MM.1S (cell line): ENCODE measurements at regions not wholly inside any gene's neighbourhood (a gene's known extent, or its start where the extent isn't known, plus 50 kb on each side); places are given as distances from the start of the nearest gene placed in this dataset.

Experiments
- DNase-seq: peaks from one replicate; pipeline ENCODE4 v3.0.0-alpha.2; 2015
- H2AFZ ChIP-seq: fragments of 300-600 bp; sonication (generic); 2 replicates; pipeline ENCODE4 v1.6.0; 2016; ENCODE audit warnings: antibody characterized with exemption, low read length
- H3F3A ChIP-seq: fragments of 300-600 bp; sonication (generic); 2 replicates; pipeline ENCODE4 v1.6.1; 2016; ENCODE audit warnings: mild to moderate bottlenecking, antibody characterized with exemption, low read length, moderate library complexity, mixed read lengths; ENCODE audit not compliant: insufficient read depth
- H3K27ac ChIP-seq: fragments of 300-600 bp; sonication (generic); 2 replicates; pipeline ENCODE4 v1.5.1; 2016; ENCODE audit warnings: mild to moderate bottlenecking, low read length
- H3K27me3 ChIP-seq: fragments of 300-600 bp; sonication (generic); replicated peaks from 2 replicates; pipeline ENCODE4 v1.6.0; 2016; ENCODE audit warnings: low read length; ENCODE audit not compliant: insufficient read depth
- H3K36me3 ChIP-seq: fragments of 300-600 bp; sonication (generic); replicated peaks from 2 replicates; pipeline ENCODE4 v1.6.1; 2016; ENCODE audit warnings: mild to moderate bottlenecking, low read length, mixed read lengths; ENCODE audit not compliant: insufficient read depth
- H3K4me1 ChIP-seq: fragments of 300-600 bp; sonication (generic); 2 replicates; pipeline ENCODE4 v1.6.1; 2016; ENCODE audit warnings: low read length, mixed read lengths
- H3K4me2 ChIP-seq: fragments of 300-600 bp; sonication (generic); 2 replicates; pipeline ENCODE4 v1.6.0; 2016; ENCODE audit warnings: low read depth, low read length
- H3K4me3 ChIP-seq: fragments of 300-600 bp; sonication (generic); 2 replicates; pipeline ENCODE4 v1.5.1; 2016; ENCODE audit warnings: low read length, mixed read lengths
- H3K79me2 ChIP-seq: fragments of 300-600 bp; sonication (generic); 2 replicates; pipeline ENCODE4 v1.6.1; 2016; ENCODE audit warnings: mixed run types, low read length, mixed read lengths
- H3K9ac ChIP-seq: fragments of 300-600 bp; sonication (generic); 2 replicates; pipeline ENCODE4 v1.6.1; 2016; ENCODE audit warnings: low read length, mixed read lengths
- H3K9me2 ChIP-seq: fragments of 300-600 bp; sonication (generic); replicated peaks from 2 replicates; pipeline ENCODE4 v1.6.1; 2016; ENCODE audit warnings: mild to moderate bottlenecking, low read length, mixed read lengths; ENCODE audit not compliant: insufficient read depth
- H3K9me3 ChIP-seq: fragments of 300-600 bp; sonication (generic); replicated peaks from 2 replicates; pipeline ENCODE4 v1.6.1; 2016; ENCODE audit warnings: mild to moderate bottlenecking, low read length, mixed read lengths; ENCODE audit not compliant: insufficient read depth
- H4K20me1 ChIP-seq: fragments of 300-600 bp; sonication (generic); 2 replicates; pipeline ENCODE4 v1.6.1; 2016; ENCODE audit warnings: mild to moderate bottlenecking, low read length, moderate library complexity, mixed read lengths; ENCODE audit not compliant: insufficient read depth
- CTCF ChIP-seq: fragments of 300-600 bp; sonication (generic); IDR thresholded peaks from 2 replicates; pipeline ENCODE4 v1.5.1; 2016; ENCODE audit warnings: antibody characterized with exemption, low read length, mixed read lengths
- EZH2 ChIP-seq: fragments of 300-600 bp; sonication (generic); optimal IDR thresholded peaks from 2 replicates; pipeline ENCODE3; 2017; ENCODE audit warnings: low read depth, mild to moderate bottlenecking, antibody characterized with exemption, low read length, mixed read lengths
- EZH2phosphoT487 ChIP-seq: fragments of 300-600 bp; sonication (generic); IDR thresholded peaks from 2 replicates; pipeline ENCODE4 v1.6.1; 2018; ENCODE audit warnings: antibody characterized with exemption, low read length

- Histone ChIP-seq H3K9me3 (no peaks in the 10 kb centered on the region), H3K79me2 (no peaks in the 10 kb centered on the region), H3K4me1 (no peaks in the 10 kb centered on the region), H2AFZ (no peak overlapping the region), H3K9me2 (no peaks in the 10 kb centered on the region), H3K9ac (no peak overlapping the region), H3K27me3 (no peaks in the 10 kb centered on the region), H3K4me3 (no peak overlapping the region), H3F3A (no peaks in the 10 kb centered on the region), H3K4me2 (0 out of 2 replicates have a peak overlapping the region, but pooled peaks have one; percentile 4), H3K36me3 (no peaks in the 10 kb centered on the region), H3K27ac (no peak overlapping the region), H4K20me1 (no peaks in the 10 kb centered on the region)
- DNase-seq = no peak
- no peak for TF ChIP-seq EZH2
- TF ChIP-seq EZH2phosphoT487 = no peak
- no peak for TF ChIP-seq CTCF
Observed at GRCh38 chr10:14433147-14433546, 102.4 kb upstream of the FRMD4A start.

GRCh38 chr10:14431868-14432267, 101.1 kb upstream of the FRMD4A start:
- H3K4me3 ChIP-seq = no peak overlapping the region
- no peak overlapping the region for H3K9ac ChIP-seq
- H2AFZ ChIP-seq = no peak overlapping the region

GRCh38 chr10:14429043-14429700, 98.4 kb upstream of the FRMD4A start:
- no peak overlapping the region for H3K4me3 ChIP-seq
- no peak overlapping the region for H3K27ac ChIP-seq
- no peak overlapping the region for H3K9ac ChIP-seq
- H3K9me3 ChIP-seq = no peaks in the 10 kb centered on the region
- no peaks in the 10 kb centered on the region for H3K9me2 ChIP-seq
- H3K4me2 ChIP-seq = no peak overlapping the region
- no peaks in the 10 kb centered on the region for H4K20me1 ChIP-seq
- no peaks in the 10 kb centered on the region for H3K27me3 ChIP-seq
- H2AFZ ChIP-seq = no peak overlapping the region
- H3K36me3 ChIP-seq = no peaks in the 10 kb centered on the region
- TF ChIP-seq EZH2 (no peak), EZH2phosphoT487 (no peak), CTCF (no peak)
- H3K4me1 ChIP-seq = no peaks in the 10 kb centered on the region
- H3F3A ChIP-seq = no peaks in the 10 kb centered on the region
- no peak for DNase-seq
- no peaks in the 10 kb centered on the region for H3K79me2 ChIP-seq

More at GRCh38 chr10:14431868-14432267, 101.1 kb upstream of the FRMD4A start:
- no peak for DNase-seq
- TF ChIP-seq EZH2 (no peak), EZH2phosphoT487 (no peak), CTCF (no peak)
- Histone ChIP-seq H3K36me3 (no peaks in the 10 kb centered on the region), H3K79me2 (no peaks in the 10 kb centered on the region), H4K20me1 (no peaks in the 10 kb centered on the region), H3K4me1 (no peaks in the 10 kb centered on the region), H3K4me2 (no peak overlapping the region), H3K27me3 (no peaks in the 10 kb centered on the region), H3K27ac (no peak overlapping the region), H3F3A (no peaks in the 10 kb centered on the region), H3K9me3 (no peaks in the 10 kb centered on the region), H3K9me2 (no peaks in the 10 kb centered on the region)
